SK-N-SH treated with all-trans-retinoic acid at 6 μM for 48 hours (cell line): ENCODE measurements at regions not wholly inside any gene's neighbourhood (a gene's known extent, or its start where the extent isn't known, plus 50 kb on each side); places are given as distances from the start of the nearest gene placed in this dataset.

ENCODE experiments used
- ATAC-seq: fragments of 200-7000 bp; cut with Tn5 transposase; 3 replicates; pipeline ENCODE4 v1.9.1; 2020; ENCODE audit warnings: mild to moderate bottlenecking, moderate library complexity
- ARNTL ChIP-seq: fragments of 450-650 bp; formaldehyde crosslinking; IDR thresholded peaks from 2 replicates; pipeline ENCODE4 v1.5.0; 2020; ENCODE audit warnings: low read depth, mild to moderate bottlenecking, moderate library complexity, borderline replicate concordance
- BACH2 ChIP-seq: fragments of 250-450 bp; sonication (Bioruptor Pico); IDR thresholded peaks from 2 replicates; pipeline ENCODE4 v1.9.0; 2021; ENCODE audit warnings: mild to moderate bottlenecking, borderline replicate concordance
- CREB5 ChIP-seq: fragments of 250-450 bp; sonication (Bioruptor Pico); IDR thresholded peaks from 2 replicates; pipeline ENCODE4 v1.5.1; 2020; ENCODE audit warnings: low read depth, mild to moderate bottlenecking, moderate library complexity
- CSDC2 ChIP-seq: fragments of 250-450 bp; sonication (Bioruptor Pico); IDR thresholded peaks from 2 replicates; pipeline ENCODE4 v1.5.0; 2020; ENCODE audit warnings: mild to moderate bottlenecking, moderate library complexity
- CSRNP3 ChIP-seq: fragments of 250-450 bp; sonication (Bioruptor Pico); IDR thresholded peaks from 2 replicates; pipeline ENCODE4 v1.5.1; 2021; ENCODE audit warnings: mild to moderate bottlenecking, moderate library complexity
- ESRRG ChIP-seq: fragments of 250-450 bp; sonication (Bioruptor Pico); IDR thresholded peaks from 2 replicates; pipeline ENCODE4 v1.6.1; 2021; ENCODE audit warnings: mild to moderate bottlenecking
- GLIS3 ChIP-seq: fragments of 250-450 bp; sonication (Bioruptor Pico); IDR thresholded peaks from 2 replicates; pipeline ENCODE4 v1.5.0; 2020; ENCODE audit warnings: mild to moderate bottlenecking, moderate library complexity
- OSR1 ChIP-seq: fragments of 250-450 bp; sonication (Bioruptor Pico); IDR thresholded peaks from 2 replicates; pipeline ENCODE4 v1.8.0; 2022; ENCODE audit warnings: moderate library complexity, mild to moderate bottlenecking, inconsistent platforms
- PATZ1 ChIP-seq: fragments of 250-450 bp; sonication (Bioruptor Pico); IDR thresholded peaks from 2 replicates; pipeline ENCODE4 v1.8.0; 2020; ENCODE audit warnings: mild to moderate bottlenecking, moderate library complexity, borderline replicate concordance
- POU6F1 ChIP-seq: fragments of 250-450 bp; sonication (Bioruptor Pico); IDR thresholded peaks from 2 replicates; pipeline ENCODE4 v1.8.0; 2021; ENCODE audit warnings: low read depth, mild to moderate bottlenecking, moderate library complexity, borderline replicate concordance
- PPARA ChIP-seq: fragments of 250-450 bp; sonication (Bioruptor Pico); IDR thresholded peaks from 2 replicates; pipeline ENCODE4 v1.5.0; 2020; ENCODE audit warnings: mild to moderate bottlenecking, borderline replicate concordance
- RARB ChIP-seq: fragments of 250-450 bp; sonication (Bioruptor Pico); IDR thresholded peaks from 2 replicates; pipeline ENCODE4 v1.8.0; 2021; ENCODE audit warnings: mild to moderate bottlenecking, moderate library complexity
- SNAI2 ChIP-seq: fragments of 250-450 bp; sonication (Bioruptor Pico); IDR thresholded peaks from 2 replicates; pipeline ENCODE4 v1.5.0; 2020; ENCODE audit warnings: mild to moderate bottlenecking, moderate library complexity
- TCF4 ChIP-seq: fragments of 250-450 bp; sonication (Bioruptor Pico); IDR thresholded peaks from 2 replicates; pipeline ENCODE4 v1.8.0; 2021; ENCODE audit warnings: mild to moderate bottlenecking, moderate library complexity, borderline replicate concordance
- TOX ChIP-seq: fragments of 250-450 bp; sonication (Bioruptor Pico); IDR thresholded peaks from 2 replicates; pipeline ENCODE4 v1.8.0; 2021; ENCODE audit warnings: mild to moderate bottlenecking, moderate library complexity, borderline replicate concordance
- TSHZ2 ChIP-seq: fragments of 250-450 bp; sonication (Bioruptor Pico); IDR thresholded peaks from 2 replicates; pipeline ENCODE4 v1.5.0; 2020; ENCODE audit warnings: mild to moderate bottlenecking, moderate library complexity
- ZC3H10 ChIP-seq: fragments of 250-450 bp; sonication (Bioruptor Pico); IDR thresholded peaks from 2 replicates; pipeline ENCODE4 v1.5.1; 2021; ENCODE audit warnings: mild to moderate bottlenecking, moderate library complexity
- ZFP3 ChIP-seq: fragments of 250-450 bp; sonication (Bioruptor Pico); IDR thresholded peaks from 2 replicates; pipeline ENCODE4 v1.5.0; 2020; ENCODE audit warnings: mild to moderate bottlenecking, moderate library complexity
- ZFP30 ChIP-seq: fragments of 450-650 bp; formaldehyde crosslinking; IDR thresholded peaks from 2 replicates; pipeline ENCODE4 v1.5.0; 2022; ENCODE audit warnings: mild to moderate bottlenecking, moderate library complexity
- ZNF565 ChIP-seq: fragments of 450-650 bp; formaldehyde crosslinking; conservative IDR thresholded peaks from 2 replicates; pipeline ENCODE4 v1.5.0; 2020; ENCODE audit warnings: low read depth, mild to moderate bottlenecking, moderate library complexity
- ZNF70 ChIP-seq: fragments of 450-650 bp; formaldehyde crosslinking; IDR thresholded peaks from 2 replicates; pipeline ENCODE4 v1.5.0; 2020; ENCODE audit warnings: mild to moderate bottlenecking, moderate library complexity
- ZNF8 ChIP-seq: fragments of 450-650 bp; formaldehyde crosslinking; IDR thresholded peaks from 2 replicates; pipeline ENCODE4 v1.5.0; 2020; ENCODE audit warnings: mild to moderate bottlenecking, moderate library complexity

- TF ChIP-seq ZC3H10 (CRISPR knock-in tag): no peak
- TF ChIP-seq PPARA (CRISPR knock-in tag): no peak
- no peak for TF ChIP-seq BACH2
- TF ChIP-seq CREB5 (CRISPR knock-in tag): no peak
- TF ChIP-seq CSRNP3 (CRISPR knock-in tag): no peak
- TF ChIP-seq SNAI2 (CRISPR knock-in tag): no peak
- TF ChIP-seq CSDC2 (CRISPR knock-in tag): no peak
- no peak for TF ChIP-seq TSHZ2 (CRISPR knock-in tag)
- TF ChIP-seq TCF4 (CRISPR knock-in tag): no peak
- TF ChIP-seq GLIS3 (CRISPR knock-in tag): no peak
- no peak for TF ChIP-seq ESRRG (CRISPR knock-in tag)
- TF ChIP-seq RARB: no peak
- no peak for TF ChIP-seq ZFP3 (CRISPR knock-in tag)
- no peak for TF ChIP-seq PATZ1 (CRISPR knock-in tag)
- TF ChIP-seq OSR1 (CRISPR knock-in tag): no peak
- no peak for TF ChIP-seq POU6F1
- no peak for TF ChIP-seq TOX (CRISPR knock-in tag)
- no peak for TF ChIP-seq ZNF8
- TF ChIP-seq ZNF70 (CRISPR knock-in tag): no peak
- TF ChIP-seq ZNF565 (CRISPR knock-in tag): no peak
- ATAC-seq: no peak
These were observed 379.9 kb upstream of the DCN start for GRCh38 chr12:91562476-91562875.

GRCh38 chr12:91561958-91562325 is 379.3 kb upstream of the DCN start:
- ATAC-seq: peak; percentile 25; the same call in 1 of the 3 replicates

More at GRCh38 chr12:91561958-91562325, 379.3 kb upstream of the DCN start:
- TF ChIP-seq ZFP30: no peak
- TF ChIP-seq CREB5 (CRISPR knock-in tag): no peak
- no peak for TF ChIP-seq ARNTL
- TF ChIP-seq ZNF70 (CRISPR knock-in tag): no peak
- no peak for TF ChIP-seq CSDC2 (CRISPR knock-in tag)
- no peak for TF ChIP-seq GLIS3 (CRISPR knock-in tag)
- TF ChIP-seq BACH2: no peak
